COLO668 (cell line): ENCODE measurements at regions not wholly inside any gene's neighbourhood (a gene's known extent, or its start where the extent isn't known, plus 50 kb on each side); places are given as distances from the start of the nearest gene placed in this dataset.
"Not testable (repeated sequence)": the region's sequence is repeated elsewhere in the genome, so short reads cannot be mapped to it uniquely, and the experiment has no call there.

Experiments used
- DNase-seq: peaks from one replicate; lab custom pipeline; 2025; ENCODE audit not compliant: unreplicated experiment; lab: John Stamatoyannopoulos, UW

- not testable (repeated sequence) for DNase-seq
These were observed 173.9 kb downstream of the TJP1 start for GRCh38 chr15:29648415-29648814.

- DNase-seq, result no peak
These were observed 176.4 kb downstream of the TJP1 start for GRCh38 chr15:29645841-29646240.

- not testable (repeated sequence) for DNase-seq
These were observed 177.9 kb downstream of the TJP1 start for GRCh38 chr15:29644361-29644760.

- no peak for DNase-seq
These were observed 183.5 kb downstream of the TJP1 start for GRCh38 chr15:29638781-29639180.

GRCh38 chr15:29638011-29638410 lies 184.3 kb downstream of the TJP1 start:
- no peak for DNase-seq

- DNase-seq, result no peak
These were observed 184.7 kb downstream of the TJP1 start for GRCh38 chr15:29637555-29637954.

GRCh38 chr15:29636921-29637320 lies 185.3 kb downstream of the TJP1 start:
- no peak for DNase-seq

GRCh38 chr15:29636140-29636539 lies 186.1 kb downstream of the TJP1 start:
- no peak for DNase-seq

GRCh38 chr15:29635513-29636098 lies 186.7 kb downstream of the TJP1 start:
- no peak for DNase-seq

GRCh38 chr15:29633971-29634370 lies 188.3 kb downstream of the TJP1 start:
- DNase-seq, result no peak

GRCh38 chr15:29632671-29633406 lies 189.4 kb downstream of the TJP1 start:
- no peak for DNase-seq

GRCh38 chr15:29631076-29632070 lies 190.9 kb downstream of the TJP1 start:
- DNase-seq, result no peak

- DNase-seq, result no peak
These were observed 198.0 kb downstream of the TJP1 start for GRCh38 chr15:29624271-29624670.

GRCh38 chr15:29623116-29623639 lies 199.1 kb downstream of the TJP1 start:
- no peak for DNase-seq

GRCh38 chr15:29622637-29623036 lies 199.6 kb downstream of the TJP1 start:
- DNase-seq, result no peak

- no peak for DNase-seq
These were observed 200.7 kb downstream of the TJP1 start for GRCh38 chr15:29621616-29622015.

- DNase-seq, result no peak
These were observed 203.7 kb downstream of the TJP1 start for GRCh38 chr15:29618586-29618985.

- DNase-seq, result no peak
These were observed 205.8 kb downstream of the TJP1 start for GRCh38 chr15:29616512-29616911.

GRCh38 chr15:29615791-29616190 lies 206.5 kb downstream of the TJP1 start:
- no peak for DNase-seq

GRCh38 chr15:29613951-29614382 lies 208.3 kb downstream of the TJP1 start:
- DNase-seq, result peak; percentile 28

GRCh38 chr15:29612701-29613100 lies 209.6 kb downstream of the TJP1 start:
- DNase-seq, result no peak
